SK-N-SH (cell line): ENCODE measurements at regions not wholly inside any gene's neighbourhood (a gene's known extent, or its start where the extent isn't known, plus 50 kb on each side); places are given as distances from the start of the nearest gene placed in this dataset.

Experiments used
- CTCF ChIA-PET: fragments of 300-600, 350-600 bp; formaldehyde crosslinking; extraction: SDS; loops from one replicate; lab custom pipeline; 2021; lab: Yijun Ruan, JAX
- POLR2A ChIA-PET: fragments of 350-600 bp; sonication (Branson Sonifier 250); formaldehyde crosslinking; extraction: SDS; loops from one replicate; lab custom pipeline; 2020; ENCODE audit warnings: antibody characterized with exemption, inconsistent platforms; lab: Yijun Ruan, JAX
- DNase-seq: peaks from one replicate; pipeline ENCODE4 v3.0.0; 2012
- H2AFZ ChIP-seq: fragments of 200-600 bp; sonication (generic); 2 replicates; pipeline ENCODE4 v1.8.1; 2016; ENCODE audit warnings: antibody characterized with exemption, mild to moderate bottlenecking, low read depth
- H3F3A ChIP-seq: fragments of 200-600 bp; sonication (generic); replicated peaks from 2 replicates; pipeline ENCODE3; 2016; ENCODE audit warnings: antibody characterized with exemption, mild to moderate bottlenecking; ENCODE audit not compliant: insufficient read depth
- H3K27ac ChIP-seq, 2 experiments: fragments of 200-500 bp in 1 of 2; fragments of 200-600 bp in 1 of 2; sonication (Bioruptor generic) in 1 of 2; sonication (generic), shearing (Covaris generic) in 1 of 2; 2 replicates each; pipeline versions ENCODE4 v1.5.1 to v1.6.1; 2014 to 2016; ENCODE audit warnings: low read depth in 2 of 2, inconsistent platforms in 1 of 2, low read length in 1 of 2, mild to moderate bottlenecking in 1 of 2, mixed read lengths in 1 of 2
- H3K27me3 ChIP-seq: fragments of 200-600 bp; sonication (generic), shearing (Covaris generic); 2 replicates; pipeline ENCODE4 v1.6.1; 2016; ENCODE audit warnings: mixed run types; ENCODE audit not compliant: insufficient read depth
- H3K36me3 ChIP-seq, 2 experiments: fragments of 200-500 bp in 1 of 2; fragments of 200-600 bp in 1 of 2; sonication (Bioruptor generic) in 1 of 2; sonication (generic) in 1 of 2; replicated peaks in 1 of 2; 2 replicates each; pipeline versions ENCODE3 to v1.5.1; 2014 to 2016; ENCODE audit warnings: low read length in 1 of 2, mild to moderate bottlenecking in 1 of 2; ENCODE audit not compliant: insufficient read depth in 2 of 2, control insufficient read depth in 1 of 2
- H3K4me1 ChIP-seq, 2 experiments: fragments of 200-500 bp in 1 of 2; fragments of 200-600 bp in 1 of 2; sonication (Bioruptor generic) in 1 of 2; sonication (generic), shearing (Covaris generic) in 1 of 2; 2 replicates each; pipeline versions ENCODE4 v1.5.1 to v1.6.1; 2014 to 2016; ENCODE audit warnings: low read depth in 1 of 2, low read length in 1 of 2, mixed run types in 1 of 2; ENCODE audit not compliant: insufficient read depth in 2 of 2, control insufficient read depth in 1 of 2
- H3K4me2 ChIP-seq: fragments of 200-600 bp; sonication (generic), shearing (Covaris generic); 2 replicates; pipeline ENCODE4 v1.6.1; 2017; ENCODE audit warnings: mixed run types
- H3K4me3 ChIP-seq, 2 experiments: fragments of 200-500 bp in 1 of 2; fragments of 200-600 bp in 1 of 2; sonication (Bioruptor generic) in 1 of 2; sonication (generic), shearing (Covaris generic) in 1 of 2; 2 replicates each; pipeline versions ENCODE4 v1.5.1 to v1.8.1; 2014 to 2016; ENCODE audit warnings: low read depth in 2 of 2, inconsistent platforms in 1 of 2, low read length in 1 of 2, mild to moderate bottlenecking in 1 of 2, mixed read lengths in 1 of 2, moderate library complexity in 1 of 2
- H3K79me2 ChIP-seq: fragments of 200-600 bp; sonication (generic); 2 replicates; pipeline ENCODE4 v1.8.1; 2017; ENCODE audit warnings: mild to moderate bottlenecking; ENCODE audit not compliant: insufficient read depth
- H3K9ac ChIP-seq: fragments of 200-600 bp; sonication (generic); 2 replicates; pipeline ENCODE4 v1.6.1; 2017; ENCODE audit warnings: mixed run types
- H3K9me2 ChIP-seq: fragments of 200-600 bp; sonication (generic); 2 replicates; pipeline ENCODE4 v1.6.1; 2017; ENCODE audit warnings: mixed run types
- H3K9me3 ChIP-seq: fragments of 200-600 bp; sonication (generic); 2 replicates; pipeline ENCODE4 v1.6.1; 2017; ENCODE audit warnings: mixed run types, mild to moderate bottlenecking, moderate library complexity
- H4K20me1 ChIP-seq: fragments of 200-600 bp; sonication (generic); 2 replicates; pipeline ENCODE4 v1.6.1; 2017; ENCODE audit warnings: mild to moderate bottlenecking, mixed run types; ENCODE audit not compliant: insufficient read depth
- CTCF ChIP-seq: fragments of 200-600 bp; sonication (generic); IDR thresholded peaks from 2 replicates; pipeline ENCODE4 v1.6.1; 2017; ENCODE audit warnings: antibody characterized with exemption, mild to moderate bottlenecking, moderate library complexity
- FOXJ3 ChIP-seq: sonication (generic); formaldehyde crosslinking; IDR thresholded peaks from 2 replicates; pipeline ENCODE4 v1.5.1; 2020; ENCODE audit warnings: mild to moderate bottlenecking, missing genetic modification reagents
- GATA2 ChIP-seq: sonication (generic); formaldehyde crosslinking; IDR thresholded peaks from 2 replicates; pipeline ENCODE4 v1.5.0; 2020; ENCODE audit warnings: mild to moderate bottlenecking, missing genetic modification reagents
- JUND ChIP-seq: IDR thresholded peaks from 2 replicates; pipeline ENCODE4 v1.4.0; 2012
- MEF2A ChIP-seq: IDR thresholded peaks from 2 replicates; pipeline ENCODE4 v1.4.0; 2012; ENCODE audit warnings: low read depth, borderline replicate concordance
- NFIC ChIP-seq: IDR thresholded peaks from 2 replicates; pipeline ENCODE4 v1.4.0; 2012; ENCODE audit warnings: borderline replicate concordance
- RAD21 ChIP-seq: IDR thresholded peaks from 2 replicates; pipeline ENCODE4 v1.6.1; 2012; ENCODE audit warnings: mild to moderate bottlenecking, low read length
- RCOR1 ChIP-seq: fragments of 150-350 bp; IDR thresholded peaks from 2 replicates; pipeline ENCODE4 v1.6.1; 2017; ENCODE audit warnings: antibody characterized with exemption, low read length
- REST ChIP-seq: IDR thresholded peaks from 2 replicates; pipeline ENCODE4 v1.6.1; 2012; ENCODE audit warnings: mild to moderate bottlenecking, low read depth, low read length, moderate library complexity
- YY1 ChIP-seq: IDR thresholded peaks from 2 replicates; pipeline ENCODE4 v1.4.0; 2012; ENCODE audit warnings: low read depth, mild to moderate bottlenecking
- WGBS: methylation state at CpG from one replicate; pipeline ENCODE4 v1.1.6; 2017; ENCODE audit warnings: low lambda C conversion rate; 5-methylcytosine and 5-hydroxymethylcytosine counted together

- TF ChIP-seq CTCF (no peak), REST (no peak), NFIC (no peak), GATA2 (no peak)
Observed at GRCh38 chr2:236508466-236508865, 61.2 kb upstream of the ACKR3 start (continued).

GRCh38 chr2:236510034-236510433 lies 59.6 kb upstream of the ACKR3 start:
- no peaks in the 10 kb centered on the region for H3K9me3 ChIP-seq
- H3K4me3 ChIP-seq: no peak overlapping the region
- no peaks in the 10 kb centered on the region for H3K9me2 ChIP-seq
- H3K27ac ChIP-seq: no peak overlapping the region
- no peak overlapping the region for H3K4me2 ChIP-seq
- H3K36me3 ChIP-seq: no peaks in the 10 kb centered on the region
- CTCF ChIA-PET: interaction anchor here (1.1 to 1.3 kb wide), 2 partner anchors 517 to 551 kb away, joined by 3 to 6 read pairs; no protein-coding TSS in a partner anchor
- H3F3A ChIP-seq: no peaks in the 10 kb centered on the region
- TF ChIP-seq YY1 (no peak), GATA2 (no peak)
- POLR2A ChIA-PET: no interaction called here
- H3K4me1 ChIP-seq: no peaks in the 10 kb centered on the region; a peak in 1 of 4 replicates
- no peak for DNase-seq
- 19% methylated on average over 2 of the region's 2 CpGs for WGBS
- H2AFZ ChIP-seq: no peak overlapping the region
- no peaks in the 10 kb centered on the region for H3K79me2 ChIP-seq
- no peak overlapping the region for H3K9ac ChIP-seq
- H3K27me3 ChIP-seq: no peaks in the 10 kb centered on the region; the same call in 1 of the 2 replicates
- H4K20me1 ChIP-seq: no peaks in the 10 kb centered on the region

- H3K27ac ChIP-seq: no peak overlapping the region
- no peak overlapping the region for H3K4me3 ChIP-seq
- DNase-seq: no peak
- H3K36me3 ChIP-seq: no peaks in the 10 kb centered on the region
- TF ChIP-seq RAD21 (no peak), JUND (no peak), RCOR1 (no peak), MEF2A (no peak), FOXJ3 (CRISPR knock-in tag) (no peak), NFIC (no peak)
- no peak overlapping the region for H3K9ac ChIP-seq
- H3K27me3 ChIP-seq: no peaks in the 10 kb centered on the region; the same call in 1 of the 2 replicates
- 34% methylated on average over 4 of the region's 5 CpGs for WGBS
- H2AFZ ChIP-seq: no peak overlapping the region
- ChIA-PET POLR2A (no interaction called here), CTCF (interaction anchor here (2.5 to 4.8 kb wide), 2 partner anchors 13 to 515 kb away, joined by 13 to 65 read pairs; no protein-coding TSS in a partner anchor)
- H3K9me3 ChIP-seq: no peaks in the 10 kb centered on the region
- H3F3A ChIP-seq: no peaks in the 10 kb centered on the region
- no peaks in the 10 kb centered on the region for H3K9me2 ChIP-seq
- H3K4me2 ChIP-seq: no peak overlapping the region
- H3K79me2 ChIP-seq: no peaks in the 10 kb centered on the region
- H4K20me1 ChIP-seq: no peaks in the 10 kb centered on the region
- no peaks in the 10 kb centered on the region; a peak in 1 of 4 replicates for H3K4me1 ChIP-seq
Observed at GRCh38 chr2:236511266-236511665, 58.4 kb upstream of the ACKR3 start.
